ENCODE measurements at regions not wholly inside any gene's neighbourhood (a gene's known extent, or its start where the extent isn't known, plus 50 kb on each side); places are given as distances from the start of the nearest gene placed in this dataset.

DNA sequence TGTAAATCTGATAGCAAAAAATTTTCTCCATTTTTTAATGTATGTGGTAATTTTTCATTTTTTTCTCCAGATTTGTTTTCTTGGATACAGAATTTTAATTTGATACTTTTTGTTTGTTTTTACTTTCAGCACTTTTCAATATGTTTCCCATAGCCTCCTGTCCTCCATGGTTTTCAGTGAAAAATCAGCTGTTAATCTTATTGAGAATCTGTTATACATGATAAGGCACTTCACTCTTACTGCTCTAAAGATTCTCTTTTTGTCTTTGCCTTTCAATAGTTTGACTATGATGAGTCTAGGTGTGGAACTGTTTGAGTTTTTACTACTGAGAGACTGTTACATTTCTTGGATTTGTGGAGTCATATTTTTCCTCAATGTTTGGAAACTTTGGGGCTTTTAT is 455.7 kb upstream of the NUDT12 start (continued):
- TF ChIP-seq, protein P1, sequence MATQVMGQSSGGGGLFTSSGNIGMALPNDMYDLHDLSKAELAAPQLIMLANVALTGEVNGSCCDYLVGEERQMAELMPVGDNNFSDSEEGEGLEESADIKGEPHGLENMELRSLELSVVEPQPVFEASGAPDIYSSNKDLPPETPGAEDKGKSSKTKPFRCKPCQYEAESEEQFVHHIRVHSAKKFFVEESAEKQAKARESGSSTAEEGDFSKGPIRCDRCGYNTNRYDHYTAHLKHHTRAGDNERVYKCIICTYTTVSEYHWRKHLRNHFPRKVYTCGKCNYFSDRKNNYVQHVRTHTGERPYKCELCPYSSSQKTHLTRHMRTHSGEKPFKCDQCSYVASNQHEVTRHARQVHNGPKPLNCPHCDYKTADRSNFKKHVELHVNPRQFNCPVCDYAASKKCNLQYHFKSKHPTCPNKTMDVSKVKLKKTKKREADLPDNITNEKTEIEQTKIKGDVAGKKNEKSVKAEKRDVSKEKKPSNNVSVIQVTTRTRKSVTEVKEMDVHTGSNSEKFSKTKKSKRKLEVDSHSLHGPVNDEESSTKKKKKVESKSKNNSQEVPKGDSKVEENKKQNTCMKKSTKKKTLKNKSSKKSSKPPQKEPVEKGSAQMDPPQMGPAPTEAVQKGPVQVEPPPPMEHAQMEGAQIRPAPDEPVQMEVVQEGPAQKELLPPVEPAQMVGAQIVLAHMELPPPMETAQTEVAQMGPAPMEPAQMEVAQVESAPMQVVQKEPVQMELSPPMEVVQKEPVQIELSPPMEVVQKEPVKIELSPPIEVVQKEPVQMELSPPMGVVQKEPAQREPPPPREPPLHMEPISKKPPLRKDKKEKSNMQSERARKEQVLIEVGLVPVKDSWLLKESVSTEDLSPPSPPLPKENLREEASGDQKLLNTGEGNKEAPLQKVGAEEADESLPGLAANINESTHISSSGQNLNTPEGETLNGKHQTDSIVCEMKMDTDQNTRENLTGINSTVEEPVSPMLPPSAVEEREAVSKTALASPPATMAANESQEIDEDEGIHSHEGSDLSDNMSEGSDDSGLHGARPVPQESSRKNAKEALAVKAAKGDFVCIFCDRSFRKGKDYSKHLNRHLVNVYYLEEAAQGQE (IDR thresholded peaks at IDR 0.05; ENCODE audit: low read depth, low read length): no peak
- no peak for TF ChIP-seq NRF1 (IDR thresholded peaks at IDR 0.05; ENCODE audit: low read depth, low read length)
- TF ChIP-seq, protein P2, sequence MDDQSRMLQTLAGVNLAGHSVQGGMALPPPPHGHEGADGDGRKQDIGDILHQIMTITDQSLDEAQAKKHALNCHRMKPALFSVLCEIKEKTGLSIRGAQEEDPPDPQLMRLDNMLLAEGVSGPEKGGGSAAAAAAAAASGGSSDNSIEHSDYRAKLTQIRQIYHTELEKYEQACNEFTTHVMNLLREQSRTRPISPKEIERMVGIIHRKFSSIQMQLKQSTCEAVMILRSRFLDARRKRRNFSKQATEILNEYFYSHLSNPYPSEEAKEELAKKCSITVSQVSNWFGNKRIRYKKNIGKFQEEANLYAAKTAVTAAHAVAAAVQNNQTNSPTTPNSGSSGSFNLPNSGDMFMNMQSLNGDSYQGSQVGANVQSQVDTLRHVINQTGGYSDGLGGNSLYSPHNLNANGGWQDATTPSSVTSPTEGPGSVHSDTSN (IDR thresholded peaks at IDR 0.05): no peak
- no peak for TF ChIP-seq EZH2phosphoT487 (IDR thresholded peaks at IDR 0.05; ENCODE audit: borderline replicate concordance, low read depth)
- no peak for TF ChIP-seq FOSL2 (IDR thresholded peaks at IDR 0.05; ENCODE audit: borderline replicate concordance, low read depth)

DNA sequence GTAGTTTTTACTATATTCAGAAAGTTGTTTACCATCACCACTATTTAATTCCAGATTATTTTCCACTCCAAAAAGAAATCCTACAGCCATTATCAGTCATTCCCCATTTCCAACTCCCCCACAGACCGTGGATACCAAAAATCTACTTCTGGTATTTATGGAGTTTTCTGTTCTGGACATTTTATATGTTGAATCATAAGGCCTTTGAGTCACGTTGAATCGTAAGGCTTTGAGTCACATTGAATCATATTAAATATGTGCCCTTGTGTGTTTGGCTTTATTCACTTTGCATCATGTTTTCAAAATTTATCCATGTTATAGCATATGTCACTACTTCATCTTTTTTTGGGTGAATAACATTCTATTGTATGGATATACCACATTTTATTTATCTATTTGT is 454.1 kb upstream of the NUDT12 start:
- H3K9ac ChIP-seq: no peak overlapping the region
- no peak overlapping the region for H2AFZ ChIP-seq (ENCODE audit: low read depth)
- TF ChIP-seq RAD21 (IDR thresholded peaks at IDR 0.05; ENCODE audit: low read length) (no peak), FOSL2 (IDR thresholded peaks at IDR 0.05; ENCODE audit: borderline replicate concordance, low read depth) (peak; percentile 32; the same call in 1 of the 2 replicates), SMC3 (IDR thresholded peaks at IDR 0.05; ENCODE audit: low read depth, low read length) (no peak), NRF1 (IDR thresholded peaks at IDR 0.05; ENCODE audit: low read depth, low read length) (no peak)
- DNase-seq: no peak
- H3K79me2 ChIP-seq (ENCODE audit: insufficient read depth): no peaks in the 10 kb centered on the region
- 0 out of 2 replicates have a peak, but pooled peaks cover 4% of the 10 kb centered on the region for H3K9me2 ChIP-seq
- no peaks in the 10 kb centered on the region for H3K4me1 ChIP-seq (ENCODE audit: control insufficient read depth in 1 of 2, insufficient read depth in 2 of 2, low read depth in 1 of 2, low read length in 1 of 2)
- no peak overlapping the region for H3K4me3 ChIP-seq (ENCODE audit: low read depth in 2 of 2, low read length in 1 of 2)
- H3K36me3 ChIP-seq (replicated peaks in 1 of 2; ENCODE audit: control insufficient read depth in 1 of 2, insufficient read depth in 2 of 2, low read length in 1 of 2): peaks cover 0 to 9% of the 10 kb centered on the region in 2 experiments
- no peaks in the 10 kb centered on the region for H4K20me1 ChIP-seq (ENCODE audit: insufficient read depth)
- ChIA-PET CTCF (no interaction called here), POLR2A (no interaction called here)
- no peaks in the 10 kb centered on the region for H3F3A ChIP-seq (replicated peaks; ENCODE audit: insufficient read depth)
- no peak overlapping the region for H3K27ac ChIP-seq (ENCODE audit: low read depth in 2 of 2, low read length in 1 of 2)
- no peak overlapping the region for H3K4me2 ChIP-seq
- peaks cover 14% of the 10 kb centered on the region for H3K9me3 ChIP-seq
- 43% methylated on average over 3 of the region's 3 CpGs for WGBS (ENCODE audit: low lambda C conversion rate)
- H3K27me3 ChIP-seq (ENCODE audit: insufficient read depth): no peaks in the 10 kb centered on the region

DNA sequence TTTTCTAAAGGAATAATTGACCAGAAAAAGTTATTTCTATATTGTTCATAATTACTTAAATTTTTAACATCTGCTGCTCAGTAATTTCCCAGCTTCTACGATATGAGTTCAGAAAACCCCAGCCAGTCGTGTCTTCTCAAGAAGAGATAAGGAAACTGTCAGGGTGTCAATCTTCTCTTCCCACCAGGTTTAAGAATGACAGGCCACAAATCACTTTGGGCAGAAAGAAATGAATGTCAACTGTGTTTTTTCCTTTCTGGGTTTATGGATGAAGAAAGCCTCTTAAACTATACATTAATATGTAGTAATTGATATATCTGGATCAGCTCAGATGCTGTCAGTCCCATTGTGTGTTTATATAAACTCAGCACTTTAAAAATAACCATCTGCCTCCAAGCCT is 453.2 kb upstream of the NUDT12 start:
- no peak for DNase-seq
- ChIA-PET POLR2A (no interaction called here), CTCF (no interaction called here)
- no peak overlapping the region for H3K4me3 ChIP-seq (ENCODE audit: low read depth in 2 of 2, low read length in 1 of 2)
- no peak overlapping the region for H3K9ac ChIP-seq
- WGBS (ENCODE audit: low lambda C conversion rate): 67% methylated on average over 2 of the region's 2 CpGs
- H2AFZ ChIP-seq (ENCODE audit: low read depth): no peak overlapping the region
- no peak overlapping the region for H3K4me2 ChIP-seq
- H4K20me1 ChIP-seq (ENCODE audit: insufficient read depth): no peaks in the 10 kb centered on the region
- no peaks in the 10 kb centered on the region for H3F3A ChIP-seq (replicated peaks; ENCODE audit: insufficient read depth)
- H3K36me3 ChIP-seq (replicated peaks in 1 of 2; ENCODE audit: control insufficient read depth in 1 of 2, insufficient read depth in 2 of 2, low read length in 1 of 2): peaks cover 0 to 9% of the 10 kb centered on the region in 2 experiments
- H3K27me3 ChIP-seq (ENCODE audit: insufficient read depth): no peaks in the 10 kb centered on the region
- H3K79me2 ChIP-seq (ENCODE audit: insufficient read depth): no peaks in the 10 kb centered on the region
- no peak overlapping the region for H3K27ac ChIP-seq (ENCODE audit: low read depth in 2 of 2, low read length in 1 of 2)
- H3K9me3 ChIP-seq: peaks cover 14% of the 10 kb centered on the region
- no peaks in the 10 kb centered on the region for H3K4me1 ChIP-seq (ENCODE audit: control insufficient read depth in 1 of 2, insufficient read depth in 2 of 2, low read depth in 1 of 2, low read length in 1 of 2)
- 0 out of 2 replicates have a peak, but pooled peaks cover 4% of the 10 kb centered on the region for H3K9me2 ChIP-seq
- TF ChIP-seq, protein P3, sequence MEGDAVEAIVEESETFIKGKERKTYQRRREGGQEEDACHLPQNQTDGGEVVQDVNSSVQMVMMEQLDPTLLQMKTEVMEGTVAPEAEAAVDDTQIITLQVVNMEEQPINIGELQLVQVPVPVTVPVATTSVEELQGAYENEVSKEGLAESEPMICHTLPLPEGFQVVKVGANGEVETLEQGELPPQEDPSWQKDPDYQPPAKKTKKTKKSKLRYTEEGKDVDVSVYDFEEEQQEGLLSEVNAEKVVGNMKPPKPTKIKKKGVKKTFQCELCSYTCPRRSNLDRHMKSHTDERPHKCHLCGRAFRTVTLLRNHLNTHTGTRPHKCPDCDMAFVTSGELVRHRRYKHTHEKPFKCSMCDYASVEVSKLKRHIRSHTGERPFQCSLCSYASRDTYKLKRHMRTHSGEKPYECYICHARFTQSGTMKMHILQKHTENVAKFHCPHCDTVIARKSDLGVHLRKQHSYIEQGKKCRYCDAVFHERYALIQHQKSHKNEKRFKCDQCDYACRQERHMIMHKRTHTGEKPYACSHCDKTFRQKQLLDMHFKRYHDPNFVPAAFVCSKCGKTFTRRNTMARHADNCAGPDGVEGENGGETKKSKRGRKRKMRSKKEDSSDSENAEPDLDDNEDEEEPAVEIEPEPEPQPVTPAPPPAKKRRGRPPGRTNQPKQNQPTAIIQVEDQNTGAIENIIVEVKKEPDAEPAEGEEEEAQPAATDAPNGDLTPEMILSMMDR (IDR thresholded peaks at IDR 0.05): no peak
- TF ChIP-seq TAF1 (IDR thresholded peaks at IDR 0.05; ENCODE audit: borderline replicate concordance, low read depth, low read length) (no peak), RXRA (IDR thresholded peaks at IDR 0.05; ENCODE audit: borderline replicate concordance, low read depth) (no peak), FOSL2 (IDR thresholded peaks at IDR 0.05; ENCODE audit: borderline replicate concordance, low read depth) (no peak), TEAD4 (IDR thresholded peaks at IDR 0.05; ENCODE audit: borderline replicate concordance, insufficient read depth) (no peak), POLR2AphosphoS5 (IDR thresholded peaks at IDR 0.05; ENCODE audit: low read depth, low read length) (no peak), CHD2 (IDR thresholded peaks at IDR 0.05; ENCODE audit: low read length, partially characterized antibody) (no peak)
- TF ChIP-seq, protein P2 (IDR thresholded peaks at IDR 0.05): no peak
- TF ChIP-seq, protein P4, sequence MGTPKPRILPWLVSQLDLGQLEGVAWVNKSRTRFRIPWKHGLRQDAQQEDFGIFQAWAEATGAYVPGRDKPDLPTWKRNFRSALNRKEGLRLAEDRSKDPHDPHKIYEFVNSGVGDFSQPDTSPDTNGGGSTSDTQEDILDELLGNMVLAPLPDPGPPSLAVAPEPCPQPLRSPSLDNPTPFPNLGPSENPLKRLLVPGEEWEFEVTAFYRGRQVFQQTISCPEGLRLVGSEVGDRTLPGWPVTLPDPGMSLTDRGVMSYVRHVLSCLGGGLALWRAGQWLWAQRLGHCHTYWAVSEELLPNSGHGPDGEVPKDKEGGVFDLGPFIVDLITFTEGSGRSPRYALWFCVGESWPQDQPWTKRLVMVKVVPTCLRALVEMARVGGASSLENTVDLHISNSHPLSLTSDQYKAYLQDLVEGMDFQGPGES (IDR thresholded peaks at IDR 0.05; ENCODE audit: low read depth, low read length): no peak
